ENCODE measurements at regions not wholly inside any gene's neighbourhood (a gene's known extent, or its start where the extent isn't known, plus 50 kb on each side); places are given as distances from the start of the nearest gene placed in this dataset.

GRCh38 chr1:181192316-181192715 lies 103.8 kb downstream of the IER5 start:
- Histone ChIP-seq H3K4me3 (ENCODE audit: low read depth, low read length) (no peak overlapping the region), H3K4me1 (no peaks in the 10 kb centered on the region), H3K36me3 (no peaks in the 10 kb centered on the region), H3K9me3 (no peaks in the 10 kb centered on the region; the same call in 1 of the 2 replicates), H3K27me3 (peaks cover 8% of the 10 kb centered on the region; the same call in 1 of the 2 replicates)
- DNase-seq, result no peak
- TF ChIP-seq, protein P1, sequence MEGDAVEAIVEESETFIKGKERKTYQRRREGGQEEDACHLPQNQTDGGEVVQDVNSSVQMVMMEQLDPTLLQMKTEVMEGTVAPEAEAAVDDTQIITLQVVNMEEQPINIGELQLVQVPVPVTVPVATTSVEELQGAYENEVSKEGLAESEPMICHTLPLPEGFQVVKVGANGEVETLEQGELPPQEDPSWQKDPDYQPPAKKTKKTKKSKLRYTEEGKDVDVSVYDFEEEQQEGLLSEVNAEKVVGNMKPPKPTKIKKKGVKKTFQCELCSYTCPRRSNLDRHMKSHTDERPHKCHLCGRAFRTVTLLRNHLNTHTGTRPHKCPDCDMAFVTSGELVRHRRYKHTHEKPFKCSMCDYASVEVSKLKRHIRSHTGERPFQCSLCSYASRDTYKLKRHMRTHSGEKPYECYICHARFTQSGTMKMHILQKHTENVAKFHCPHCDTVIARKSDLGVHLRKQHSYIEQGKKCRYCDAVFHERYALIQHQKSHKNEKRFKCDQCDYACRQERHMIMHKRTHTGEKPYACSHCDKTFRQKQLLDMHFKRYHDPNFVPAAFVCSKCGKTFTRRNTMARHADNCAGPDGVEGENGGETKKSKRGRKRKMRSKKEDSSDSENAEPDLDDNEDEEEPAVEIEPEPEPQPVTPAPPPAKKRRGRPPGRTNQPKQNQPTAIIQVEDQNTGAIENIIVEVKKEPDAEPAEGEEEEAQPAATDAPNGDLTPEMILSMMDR (IDR thresholded peaks at IDR 0.05; ENCODE audit: low read depth, low read length), result no peak

GRCh38 chr1:181202986-181203555 lies 114.6 kb downstream of the IER5 start:
- no peaks in the 10 kb centered on the region for H3K4me1 ChIP-seq
- H3K9me3 ChIP-seq, result no peaks in the 10 kb centered on the region
- H3K27me3 ChIP-seq, result peaks cover 11% of the 10 kb centered on the region
- no peaks in the 10 kb centered on the region for H3K36me3 ChIP-seq
- no peak overlapping the region for H3K4me3 ChIP-seq (ENCODE audit: low read depth, low read length)
- TF ChIP-seq, protein P1 (IDR thresholded peaks at IDR 0.05; ENCODE audit: low read depth, low read length), result no peak
- no peak for DNase-seq

DNA sequence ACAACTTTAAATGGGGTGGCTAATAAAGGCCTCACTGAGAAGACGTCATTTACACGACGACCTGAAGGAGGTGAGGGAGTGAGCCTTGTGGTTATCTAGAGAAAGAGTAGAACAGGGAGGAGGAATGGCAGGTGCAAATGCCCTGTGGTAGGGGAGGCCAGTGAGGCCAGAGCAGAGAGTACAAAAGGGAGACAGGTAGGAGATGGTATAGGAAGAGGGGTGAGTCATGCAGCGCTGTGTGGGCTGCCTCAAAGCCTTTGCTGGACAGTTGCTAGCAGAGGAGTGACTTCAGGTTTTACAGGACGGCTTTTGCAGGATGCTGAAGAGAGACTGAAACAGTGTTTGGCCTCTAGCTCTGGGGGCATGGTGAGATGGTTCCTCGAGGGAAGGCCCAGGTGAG lies 116.0 kb downstream of the IER5 start:
- Histone ChIP-seq H3K4me3 (ENCODE audit: low read depth, low read length) (no peak overlapping the region), H3K4me1 (no peaks in the 10 kb centered on the region), H3K9me3 (no peaks in the 10 kb centered on the region), H3K27me3 (peaks cover 21% of the 10 kb centered on the region), H3K36me3 (no peaks in the 10 kb centered on the region)
- DNase-seq, result no peak
- TF ChIP-seq, protein P1 (IDR thresholded peaks at IDR 0.05; ENCODE audit: low read depth, low read length), result no peak

GRCh38 chr1:181205901-181206300 lies 117.4 kb downstream of the IER5 start:
- no peak for DNase-seq
- Histone ChIP-seq H3K4me1 (no peaks in the 10 kb centered on the region), H3K9me3 (no peaks in the 10 kb centered on the region), H3K36me3 (no peaks in the 10 kb centered on the region), H3K4me3 (ENCODE audit: low read depth, low read length) (no peak overlapping the region), H3K27me3 (peaks cover 22% of the 10 kb centered on the region)
- TF ChIP-seq, protein P1 (IDR thresholded peaks at IDR 0.05; ENCODE audit: low read depth, low read length), result no peak

GRCh38 chr1:181206513-181206912 lies 118.0 kb downstream of the IER5 start:
- no peaks in the 10 kb centered on the region for H3K4me1 ChIP-seq
- no peak overlapping the region for H3K4me3 ChIP-seq (ENCODE audit: low read depth, low read length)
- TF ChIP-seq, protein P1 (IDR thresholded peaks at IDR 0.05; ENCODE audit: low read depth, low read length), result no peak
- no peaks in the 10 kb centered on the region for H3K9me3 ChIP-seq
- H3K36me3 ChIP-seq, result no peaks in the 10 kb centered on the region
- peaks cover 22% of the 10 kb centered on the region for H3K27me3 ChIP-seq
- no peak for DNase-seq

- H3K36me3 ChIP-seq, result no peaks in the 10 kb centered on the region
- peaks cover 22% of the 10 kb centered on the region for H3K27me3 ChIP-seq
- H3K4me3 ChIP-seq (ENCODE audit: low read depth, low read length), result no peak overlapping the region
- no peak for DNase-seq
- TF ChIP-seq, protein P1 (IDR thresholded peaks at IDR 0.05; ENCODE audit: low read depth, low read length), result no peak
- H3K9me3 ChIP-seq, result no peaks in the 10 kb centered on the region
- no peaks in the 10 kb centered on the region for H3K4me1 ChIP-seq
These were observed 118.7 kb downstream of the IER5 start for GRCh38 chr1:181206979-181207790.
